ENCODE measurements at regions not wholly inside any gene's neighbourhood (a gene's known extent, or its start where the extent isn't known, plus 50 kb on each side); places are given as distances from the start of the nearest gene placed in this dataset.

GRCh38 chr6:164926686-164927085, 382.7 kb downstream of the C6orf118 start:
- TF ChIP-seq POLR2AphosphoS5 (IDR thresholded peaks at IDR 0.05; ENCODE audit: borderline replicate concordance, low read depth, low read length): no peak
- no peak for TF ChIP-seq EZH2 (IDR thresholded peaks at IDR 0.05)
- no peak for TF ChIP-seq FOXP2 (optimal IDR thresholded peaks at IDR 0.05; ENCODE audit: control extremely low read depth, extremely low read length, insufficient read depth)
